SK-N-MC (cell line): ENCODE measurements at regions not wholly inside any gene's neighbourhood (a gene's known extent, or its start where the extent isn't known, plus 50 kb on each side); places are given as distances from the start of the nearest gene placed in this dataset.

ENCODE experiments used
- DNase-seq: peaks from one replicate; pipeline ENCODE4 v3.0.0-alpha.2; 2011; ENCODE audit warnings: low read depth, low spot score
- H3K27ac ChIP-seq: fragments of 200-600 bp; sonication (generic); 2 replicates; pipeline ENCODE4 v1.5.1; 2016; ENCODE audit warnings: mixed run types
- H3K36me3 ChIP-seq: fragments of 200-600 bp; sonication (generic); 2 replicates; pipeline ENCODE4 v1.6.1; 2017; ENCODE audit warnings: antibody characterized with exemption, low read length, mixed read lengths; ENCODE audit not compliant: insufficient read depth
- H3K4me3 ChIP-seq: fragments of 200-600 bp; sonication (generic); 2 replicates; pipeline ENCODE4 v1.5.1; 2016
- H3K9ac ChIP-seq: fragments of 200-600 bp; sonication (generic); 2 replicates; pipeline ENCODE4 v1.8.0; 2017; ENCODE audit warnings: mixed run types, mixed read lengths; ENCODE audit not compliant: insufficient read length
- H3K9me3 ChIP-seq: fragments of 200-600 bp; sonication (generic); 2 replicates; pipeline ENCODE4 v1.6.1; 2017; ENCODE audit warnings: low read depth, mild to moderate bottlenecking, antibody characterized with exemption, low read length, moderate library complexity, mixed read lengths
- EZH2 ChIP-seq: fragments of 200-600 bp; sonication (generic); IDR thresholded peaks from one replicate; pipeline ENCODE4 v1.6.1; 2017; ENCODE audit warnings: antibody characterized with exemption
- FOXP2 ChIP-seq: optimal IDR thresholded peaks from 2 replicates; pipeline ENCODE3; 2011; ENCODE audit warnings: mild to moderate bottlenecking, moderate library complexity; ENCODE audit not compliant: insufficient read depth; ENCODE audit errors: extremely low read length, control extremely low read depth
- POLR2AphosphoS5 ChIP-seq: IDR thresholded peaks from 2 replicates; pipeline ENCODE4 v1.6.1; 2012; ENCODE audit warnings: mild to moderate bottlenecking, low read depth, low read length, borderline replicate concordance

GRCh38 chr18:73920033-73920432, 227.6 kb downstream of the FBXO15 start:
- Histone ChIP-seq H3K27ac (no peak overlapping the region), H3K9me3 (no peaks in the 10 kb centered on the region), H3K36me3 (no peaks in the 10 kb centered on the region), H3K4me3 (no peak overlapping the region), H3K9ac (no peak overlapping the region)
- no peak for TF ChIP-seq EZH2
- TF ChIP-seq POLR2AphosphoS5, result no peak
- TF ChIP-seq FOXP2, result no peak
- no peak for DNase-seq

DNA sequence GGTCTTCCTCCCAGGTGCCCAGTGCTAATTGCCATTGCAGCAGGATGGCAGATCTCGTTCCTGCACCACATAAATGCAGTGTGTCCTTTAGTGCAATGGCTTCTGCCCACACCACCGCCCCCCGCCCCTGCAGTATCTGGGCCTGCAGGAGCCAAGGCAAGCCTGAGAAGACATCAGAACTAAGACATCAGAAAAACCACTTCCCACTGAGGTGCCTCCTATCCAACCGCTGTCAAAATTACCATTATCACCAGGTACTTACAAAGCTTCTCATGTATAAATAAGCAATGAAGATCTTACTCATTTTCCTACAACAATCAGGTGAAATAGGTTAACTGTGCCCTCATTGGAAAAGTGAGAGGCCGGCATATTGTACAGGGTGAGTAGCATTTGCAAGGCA, 228.8 kb downstream of the FBXO15 start:
- Histone ChIP-seq H3K36me3 (no peaks in the 10 kb centered on the region), H3K9ac (no peak overlapping the region), H3K27ac (no peak overlapping the region), H3K9me3 (no peaks in the 10 kb centered on the region), H3K4me3 (no peak overlapping the region)
- TF ChIP-seq POLR2AphosphoS5, result no peak
- TF ChIP-seq FOXP2, result no peak
- TF ChIP-seq EZH2, result no peak
- DNase-seq, result no peak

DNA sequence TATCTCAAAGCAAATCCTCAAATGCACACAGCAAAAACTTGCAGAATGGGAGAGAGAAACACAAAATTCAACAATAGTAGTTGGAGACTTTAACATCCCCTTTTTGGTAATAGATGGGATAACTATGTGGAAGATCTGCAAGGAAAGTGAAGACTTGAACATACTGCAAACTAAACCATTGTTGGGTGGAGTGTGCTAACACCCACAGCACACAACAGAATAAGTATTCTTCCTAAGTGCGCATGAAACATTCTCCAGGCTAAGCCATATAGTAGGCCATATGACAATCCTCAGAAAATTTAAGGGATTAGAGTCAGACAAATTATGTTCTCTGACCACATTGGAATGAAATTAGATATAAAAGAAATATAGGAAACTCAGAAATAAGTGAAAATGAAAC, 230.6 kb downstream of the FBXO15 start:
- Histone ChIP-seq H3K27ac (no peak overlapping the region), H3K4me3 (no peak overlapping the region), H3K36me3 (no peaks in the 10 kb centered on the region), H3K9ac (no peak overlapping the region), H3K9me3 (no peaks in the 10 kb centered on the region)
- DNase-seq, result no peak
- TF ChIP-seq POLR2AphosphoS5, result no peak
- TF ChIP-seq FOXP2, result no peak
- TF ChIP-seq EZH2, result no peak

DNA sequence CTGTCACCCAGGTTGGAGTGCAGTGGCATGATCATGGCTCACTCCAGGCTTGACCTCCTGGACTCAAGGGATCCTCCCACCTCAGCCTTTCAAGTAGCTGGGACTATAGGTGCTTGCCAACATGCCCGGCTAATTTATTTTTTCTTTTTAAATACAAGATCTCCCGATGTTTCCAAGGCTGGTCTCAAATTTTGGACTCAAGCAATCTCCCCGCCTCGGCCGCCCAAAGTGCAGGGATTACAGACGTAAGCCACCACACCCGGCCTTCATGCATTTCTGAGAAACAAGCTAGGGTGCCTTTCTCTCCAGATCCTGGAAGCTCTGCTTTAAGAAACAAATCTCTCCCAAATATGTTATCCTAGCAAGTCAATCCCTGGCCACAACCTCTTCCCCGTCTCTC, 234.1 kb downstream of the FBXO15 start:
- Histone ChIP-seq H3K9me3 (no peaks in the 10 kb centered on the region), H3K9ac (no peak overlapping the region), H3K36me3 (no peaks in the 10 kb centered on the region), H3K27ac (no peak overlapping the region), H3K4me3 (no peak overlapping the region)
- DNase-seq, result no peak
- TF ChIP-seq EZH2, result no peak
- no peak for TF ChIP-seq POLR2AphosphoS5
- TF ChIP-seq FOXP2, result no peak

DNA sequence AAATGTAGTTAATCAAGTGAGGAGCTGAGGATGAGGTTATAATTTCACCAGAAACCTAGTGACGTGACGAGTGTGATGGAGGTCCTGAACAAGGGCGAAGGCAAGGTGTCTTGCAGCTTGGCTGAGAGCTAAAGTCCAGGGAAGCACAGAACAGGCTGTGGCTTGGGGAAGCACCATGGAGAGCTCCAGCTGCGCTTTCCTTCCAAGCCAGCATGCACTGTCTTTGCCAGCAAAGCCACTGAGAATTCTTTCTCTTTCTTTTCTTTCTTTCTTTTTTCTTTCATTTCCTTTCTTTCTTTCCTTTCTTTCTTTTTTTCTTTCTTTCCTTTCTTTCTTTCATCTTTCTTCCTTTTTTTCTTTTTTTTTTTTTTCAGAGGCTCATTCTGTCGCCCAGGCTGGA, 239.3 kb downstream of the FBXO15 start:
- Histone ChIP-seq H3K4me3 (no peak overlapping the region), H3K9me3 (no peaks in the 10 kb centered on the region), H3K27ac (no peak overlapping the region), H3K36me3 (no peaks in the 10 kb centered on the region), H3K9ac (no peak overlapping the region)
- DNase-seq, result peak; percentile 6
- no peak for TF ChIP-seq EZH2
- no peak for TF ChIP-seq FOXP2
- no peak for TF ChIP-seq POLR2AphosphoS5

DNA sequence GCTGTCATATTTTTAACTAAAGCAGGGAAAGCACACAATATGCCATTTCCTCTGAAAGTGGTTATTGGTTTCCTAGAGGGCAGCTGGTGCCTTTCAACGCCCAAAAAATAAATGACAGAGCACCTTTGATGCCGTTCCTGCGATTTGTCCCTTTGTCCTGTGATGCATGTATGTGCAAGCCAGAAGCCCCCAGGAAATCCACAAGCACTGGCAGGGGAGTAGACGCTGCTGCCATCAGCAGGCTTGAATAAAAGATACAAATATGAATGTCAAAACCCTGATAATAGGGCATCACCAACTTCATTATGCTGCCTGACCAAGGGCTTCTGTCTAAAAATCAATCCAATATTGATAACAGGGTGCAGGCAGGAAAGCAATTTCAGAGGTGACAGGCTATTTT, 246.1 kb downstream of the FBXO15 start:
- H3K27ac ChIP-seq, result no peak overlapping the region
- H3K9ac ChIP-seq, result no peak overlapping the region
- no peaks in the 10 kb centered on the region for H3K36me3 ChIP-seq
- no peak for DNase-seq
- no peak for TF ChIP-seq EZH2
- H3K9me3 ChIP-seq, result no peaks in the 10 kb centered on the region
- no peak overlapping the region for H3K4me3 ChIP-seq

- no peak for TF ChIP-seq EZH2
- TF ChIP-seq FOXP2, result no peak
- Histone ChIP-seq H3K9me3 (no peaks in the 10 kb centered on the region), H3K27ac (no peak overlapping the region), H3K4me3 (no peak overlapping the region), H3K36me3 (no peaks in the 10 kb centered on the region), H3K9ac (no peak overlapping the region)
- DNase-seq, result no peak
Measured at GRCh38 chr18:73901151-73901550, 246.5 kb downstream of the FBXO15 start.

- no peak overlapping the region for H3K9ac ChIP-seq
- H3K9me3 ChIP-seq, result no peaks in the 10 kb centered on the region
- no peaks in the 10 kb centered on the region for H3K36me3 ChIP-seq
- H3K27ac ChIP-seq, result no peak overlapping the region
- TF ChIP-seq FOXP2 (no peak), POLR2AphosphoS5 (no peak), EZH2 (no peak)
- H3K4me3 ChIP-seq, result no peak overlapping the region
- no peak for DNase-seq
Measured at GRCh38 chr18:73900106-73900835, 247.4 kb downstream of the FBXO15 start.

GRCh38 chr18:73897517-73897916, 250.1 kb downstream of the FBXO15 start:
- no peak overlapping the region for H3K9ac ChIP-seq
- no peaks in the 10 kb centered on the region for H3K9me3 ChIP-seq
- no peak for DNase-seq
- TF ChIP-seq EZH2 (no peak), FOXP2 (no peak), POLR2AphosphoS5 (no peak)
- no peaks in the 10 kb centered on the region for H3K36me3 ChIP-seq
- no peak overlapping the region for H3K27ac ChIP-seq
- H3K4me3 ChIP-seq, result no peak overlapping the region
